Neural progenitor cell (in vitro differentiated cells): ENCODE measurements at regions not wholly inside any gene's neighbourhood (a gene's known extent, or its start where the extent isn't known, plus 50 kb on each side); places are given as distances from the start of the nearest gene placed in this dataset.

Source experiments
- CTCF ChIP-seq: fragments of 200-600 bp; sonication (generic); IDR thresholded peaks from 2 replicates; pipeline ENCODE4 v1.5.1; 2017; ENCODE audit warnings: antibody characterized with exemption, mild to moderate bottlenecking
- EZH2 ChIP-seq: fragments of 200-600 bp; sonication (generic); IDR thresholded peaks from 2 replicates; pipeline ENCODE4 v1.6.1; 2017; ENCODE audit warnings: antibody characterized with exemption, mild to moderate bottlenecking, moderate library complexity
- EZH2phosphoT487 ChIP-seq: fragments of 200-600 bp; sonication (generic); IDR thresholded peaks from 2 replicates; pipeline ENCODE4 v1.6.1; 2017; ENCODE audit warnings: antibody characterized with exemption

GRCh38 chr14:65330416-65330815, 82.1 kb upstream of the FUT8 start:
- TF ChIP-seq CTCF (no peak), EZH2 (no peak), EZH2phosphoT487 (no peak)
